H1 (cell line): ENCODE measurements at regions not wholly inside any gene's neighbourhood (a gene's known extent, or its start where the extent isn't known, plus 50 kb on each side); places are given as distances from the start of the nearest gene placed in this dataset.

ENCODE experiments used
- CTCF ChIA-PET: fragments of 300-600 bp; sonication (Branson Sonifier 250); formaldehyde crosslinking; loops from one replicate; lab custom pipeline; 2021; ENCODE audit not compliant: partially characterized antibody; lab: Charles Lee
- POLR2A ChIA-PET: fragments of 300-600 bp; sonication (Branson Sonifier 250); formaldehyde crosslinking; loops from one replicate; lab custom pipeline; 2021; ENCODE audit warnings: inconsistent platforms; ENCODE audit not compliant: partially characterized antibody; lab: Charles Lee
- DNase-seq, 2 experiments: peaks; one replicate each; pipeline versions ENCODE4 v3.0.0 to v3.0.0-alpha.2; 2010 to 2022; ENCODE audit warnings: low spot score in 2 of 2, low read depth in 1 of 2, mixed read lengths in 1 of 2
- FAIRE-seq: peaks from 2 replicates; lab custom pipeline; 2011; peaks lifted over from hg19 to GRCh38; lab: Jason Lieb, UNC
- H2AFZ ChIP-seq: 2 replicates; pipeline ENCODE4 v1.8.1; 2012; ENCODE audit warnings: low read length, inconsistent platforms
- H2AK5ac ChIP-seq: 2 replicates; pipeline ENCODE4 v1.6.1; 2013; ENCODE audit warnings: low read depth, low read length
- H2BK120ac ChIP-seq: replicated peaks from 2 replicates; pipeline ENCODE3; 2013; ENCODE audit warnings: low read depth, low read length, inconsistent platforms
- H2BK12ac ChIP-seq: 2 replicates; pipeline ENCODE4 v1.6.1; 2013; ENCODE audit warnings: low read depth, low read length
- H2BK15ac ChIP-seq: 2 replicates; pipeline ENCODE4 v1.6.1; 2013; ENCODE audit warnings: low read length
- H2BK20ac ChIP-seq: 2 replicates; pipeline ENCODE4 v1.6.1; 2013; ENCODE audit warnings: low read length
- H2BK5ac ChIP-seq: 2 replicates; pipeline ENCODE4 v1.6.1; 2013; ENCODE audit warnings: low read depth, low read length
- H3K14ac ChIP-seq: 2 replicates; pipeline ENCODE4 v1.6.1; 2013; ENCODE audit warnings: inconsistent platforms; ENCODE audit not compliant: insufficient read length
- H3K18ac ChIP-seq: 2 replicates; pipeline ENCODE4 v1.6.1; 2013; ENCODE audit warnings: low read length; ENCODE audit errors: extremely low read depth
- H3K23ac ChIP-seq: 2 replicates; pipeline ENCODE4 v1.6.1; 2013; ENCODE audit warnings: inconsistent platforms; ENCODE audit not compliant: insufficient read length
- H3K23me2 ChIP-seq: 2 replicates; pipeline ENCODE4 v1.6.1; 2013; ENCODE audit warnings: low read depth, low read length
- H3K27ac ChIP-seq: 2 replicates; pipeline ENCODE4 v1.6.1; 2011; ENCODE audit warnings: low read depth, low read length, inconsistent platforms
- H3K27me3 ChIP-seq, 4 experiments: replicated peaks in 1 of 4; 1 replicate in 1 of 4; 2 replicates in 3 of 4; pipeline versions ENCODE4 v1.6.1 to v1.8.1; 2011 to 2013; ENCODE audit warnings: low read length in 3 of 4, mild to moderate bottlenecking in 3 of 4, inconsistent platforms in 2 of 4, mixed read lengths in 2 of 4, moderate library complexity in 1 of 4; ENCODE audit not compliant: control insufficient read depth in 3 of 4, insufficient read depth in 3 of 4; ENCODE audit errors: extremely low read depth in 1 of 4
- H3K36me3 ChIP-seq, 4 experiments: 2 replicates each; pipeline versions ENCODE4 v1.6.1 to v1.8.1; 2011 to 2013; ENCODE audit warnings: mild to moderate bottlenecking in 4 of 4, low read length in 3 of 4, moderate library complexity in 2 of 4, control low read depth in 1 of 4, inconsistent platforms in 1 of 4; ENCODE audit not compliant: insufficient read depth in 4 of 4, control insufficient read depth in 2 of 4
- H3K4ac ChIP-seq: replicated peaks from 2 replicates; pipeline ENCODE3; 2013; ENCODE audit warnings: low read length, low read depth, mixed read lengths, inconsistent platforms; ENCODE audit not compliant: insufficient read length
- H3K4me1 ChIP-seq, 4 experiments: replicated peaks in 1 of 4; 1 replicate in 1 of 4; 2 replicates in 3 of 4; pipeline versions ENCODE4 v1.6.1 to v1.8.1; 2011 to 2013; ENCODE audit warnings: low read length in 3 of 4, inconsistent platforms in 2 of 4, mixed read lengths in 1 of 4; ENCODE audit not compliant: insufficient read depth in 4 of 4, control insufficient read depth in 3 of 4
- H3K4me2 ChIP-seq, 2 experiments: 2 replicates each; pipeline versions ENCODE4 v1.6.1 to v1.8.1; 2011 to 2013; ENCODE audit warnings: low read depth in 2 of 2, low read length in 2 of 2, control low read depth in 1 of 2, inconsistent platforms in 1 of 2, mild to moderate bottlenecking in 1 of 2; ENCODE audit not compliant: insufficient read depth in 1 of 2
- H3K4me3 ChIP-seq, 4 experiments: fragments of 200-600, 300-600 bp in 1 of 4; sonication (generic), shearing (Covaris generic), sonication (Bioruptor Twin) in 1 of 4; 2 replicates each; pipeline versions ENCODE4 v1.5.1 to v1.8.1; 2011 to 2016; ENCODE audit warnings: low read length in 4 of 4, low read depth in 3 of 4, control low read depth in 2 of 4, inconsistent platforms in 2 of 4, mild to moderate bottlenecking in 2 of 4, mixed read lengths in 1 of 4, moderate library complexity in 1 of 4; ENCODE audit not compliant: insufficient read depth in 2 of 4; ENCODE audit errors: extremely low read depth in 1 of 4
- H3K56ac ChIP-seq: replicated peaks from 2 replicates; pipeline ENCODE3; 2013; ENCODE audit warnings: low read depth, mild to moderate bottlenecking, mixed read lengths, low read length, inconsistent platforms; ENCODE audit not compliant: insufficient read length
- H3K79me1 ChIP-seq: 2 replicates; pipeline ENCODE4 v1.6.1; 2013; ENCODE audit warnings: low read depth, low read length, control low read depth
- H3K79me2 ChIP-seq, 2 experiments: 2 replicates each; pipeline versions ENCODE4 v1.6.1 to v1.8.1; 2012 to 2013; ENCODE audit warnings: low read length in 2 of 2, mild to moderate bottlenecking in 2 of 2, inconsistent platforms in 1 of 2; ENCODE audit not compliant: insufficient read depth in 2 of 2, control insufficient read depth in 1 of 2
- H3K9ac ChIP-seq, 4 experiments: replicated peaks in 1 of 4; 1 replicate in 1 of 4; 2 replicates in 3 of 4; pipeline versions ENCODE4 v1.6.1 to v1.8.1; 2011 to 2013; ENCODE audit warnings: low read depth in 3 of 4, low read length in 3 of 4, control low read depth in 2 of 4, mild to moderate bottlenecking in 2 of 4, moderate library complexity in 2 of 4, inconsistent platforms in 1 of 4; ENCODE audit errors: extremely low read depth in 1 of 4
- H3K9me3 ChIP-seq, 2 experiments: 2 replicates each; pipeline versions ENCODE4 v1.6.1 to v1.8.1; 2012 to 2013; ENCODE audit warnings: mild to moderate bottlenecking in 2 of 2, moderate library complexity in 2 of 2, control low read depth in 1 of 2, inconsistent platforms in 1 of 2, low read depth in 1 of 2, low read length in 1 of 2, mixed read lengths in 1 of 2; ENCODE audit not compliant: insufficient read depth in 2 of 2
- H4K20me1 ChIP-seq, 2 experiments: replicated peaks in 1 of 2; 2 replicates each; pipeline versions ENCODE3 to v1.8.1; 2011 to 2013; ENCODE audit warnings: inconsistent platforms in 2 of 2, low read length in 2 of 2, mild to moderate bottlenecking in 1 of 2; ENCODE audit not compliant: insufficient read depth in 2 of 2, control insufficient read depth in 1 of 2
- H4K5ac ChIP-seq: 2 replicates; pipeline ENCODE4 v1.6.1; 2013; ENCODE audit warnings: low read length, low read depth, mixed read lengths, inconsistent platforms; ENCODE audit not compliant: insufficient read length
- H4K8ac ChIP-seq: 2 replicates; pipeline ENCODE4 v1.8.0; 2013; ENCODE audit warnings: mild to moderate bottlenecking, moderate library complexity, low read length, inconsistent platforms; ENCODE audit not compliant: insufficient read depth; ENCODE audit errors: extremely low read depth
- H4K91ac ChIP-seq: replicated peaks from 2 replicates; pipeline ENCODE3; 2013; ENCODE audit warnings: low read length, mixed read lengths, inconsistent platforms; ENCODE audit not compliant: insufficient read length
- ASH2L ChIP-seq: fragments of 200-600, 300-600 bp; sonication (generic); IDR thresholded peaks from one replicate; pipeline ENCODE4 v1.7.1; 2017; ENCODE audit warnings: low read length
- BCL11A ChIP-seq, 2 experiments: IDR thresholded peaks; one replicate each; pipeline ENCODE4 v1.6.1; 2011; ENCODE audit warnings: low read depth in 2 of 2, low read length in 2 of 2, mild to moderate bottlenecking in 2 of 2
- CBX5 ChIP-seq: fragments of 300-800, 300-1000 bp; sonication (generic); IDR thresholded peaks from 2 replicates; pipeline ENCODE4 v1.7.1; 2016; ENCODE audit warnings: antibody characterized with exemption, low read length, low read depth
- CHD1 ChIP-seq: IDR thresholded peaks from 2 replicates; pipeline ENCODE4 v1.6.1; 2012; ENCODE audit warnings: low read depth, low read length, improper control_type of control experiment
- CREB1 ChIP-seq: IDR thresholded peaks from 2 replicates; pipeline ENCODE4 v1.6.1; 2012; ENCODE audit warnings: inconsistent platforms
- FOSL1 ChIP-seq: IDR thresholded peaks from 2 replicates; pipeline ENCODE4 v1.6.1; 2011; ENCODE audit warnings: mild to moderate bottlenecking, low read depth, low read length, moderate library complexity; ENCODE audit not compliant: insufficient read depth
- JUND ChIP-seq: IDR thresholded peaks from 2 replicates; pipeline ENCODE4 v1.6.1; 2011; ENCODE audit warnings: mild to moderate bottlenecking, improper control_type of control experiment, low read length
- KDM5A ChIP-seq: fragments of 200-600 bp; IDR thresholded peaks from 2 replicates; pipeline ENCODE4 v1.7.1; 2012; ENCODE audit warnings: mild to moderate bottlenecking, low read length, inconsistent platforms, mixed read lengths
- MAX ChIP-seq: IDR thresholded peaks from 2 replicates; pipeline ENCODE4 v1.6.1; 2012; ENCODE audit warnings: inconsistent platforms
- RXRA ChIP-seq: IDR thresholded peaks from 2 replicates; pipeline ENCODE4 v1.6.1; 2011; ENCODE audit warnings: low read depth, mild to moderate bottlenecking, low read length, moderate library complexity; ENCODE audit not compliant: insufficient read depth
- SIRT6 ChIP-seq: IDR thresholded peaks from one replicate; pipeline ENCODE4 v1.7.1; 2012; ENCODE audit warnings: low read length, inconsistent platforms
- TAF1 ChIP-seq: IDR thresholded peaks from 2 replicates; pipeline ENCODE4 v1.6.1; 2011; ENCODE audit warnings: mild to moderate bottlenecking, low read depth, low read length
- YY1 ChIP-seq: IDR thresholded peaks from 2 replicates; pipeline ENCODE4 v1.6.1; 2011; ENCODE audit warnings: low read depth, mild to moderate bottlenecking, low read length
- WGBS, 2 experiments: shearing (Covaris generic) in 1 of 2; methylation state at CpG; one replicate each; pipeline versions ENCODE4 v1.1.6 to v1.1.7; 2013 to 2015; ENCODE audit warnings: low lambda C conversion rate in 2 of 2, mixed read lengths in 2 of 2, inconsistent platforms in 1 of 2, low coverage in 1 of 2, missing lambda C conversion rate in 1 of 2; ENCODE audit not compliant: insufficient replicate concordance in 2 of 2, insufficient coverage in 1 of 2, insufficient read length in 1 of 2; ENCODE audit errors: extremely low coverage in 1 of 2, missing lambda C conversion rate in 1 of 2; 5-methylcytosine and 5-hydroxymethylcytosine counted together

- H3K4me3 ChIP-seq, result no peak overlapping the region
- H4K5ac ChIP-seq, result no peak overlapping the region
- H3K27ac ChIP-seq, result no peak overlapping the region
- no peak overlapping the region for H3K56ac ChIP-seq
- TF ChIP-seq ASH2L, result no peak
- no peak for TF ChIP-seq YY1
- TF ChIP-seq JUND, result no peak
- TF ChIP-seq BCL11A (IDR thresholded peaks at IDR 0.05; ENCODE audit: low read depth in 2 of 2, low read length in 2 of 2), result no peak
- TF ChIP-seq FOSL1, result no peak
- no peak for TF ChIP-seq RXRA
- no peak for TF ChIP-seq MAX
- no peak for TF ChIP-seq KDM5A
- no peak for TF ChIP-seq CREB1
- no peak for TF ChIP-seq TAF1
- TF ChIP-seq CHD1, result no peak
- no peak for TF ChIP-seq SIRT6
- TF ChIP-seq CBX5, result no peak
- no peaks in the 10 kb centered on the region; a peak in 1 of 7 replicates for H3K27me3 ChIP-seq
- H4K20me1 ChIP-seq, result no peaks in the 10 kb centered on the region
- H3K9me3 ChIP-seq, result peaks cover 0 to 2% of the 10 kb centered on the region in 2 experiments; a peak in 1 of 4 replicates
- DNase-seq, result no peak
- H3K23me2 ChIP-seq, result peaks cover 2% of the 10 kb centered on the region; the same call in 1 of the 2 replicates
- POLR2A ChIA-PET, result no interaction called here
- H3K4ac ChIP-seq, result no peak overlapping the region
- no peak for FAIRE-seq
- no peak overlapping the region for H3K14ac ChIP-seq
- no peak overlapping the region for H2BK120ac ChIP-seq
- no peak overlapping the region for H3K9ac ChIP-seq
- H3K23ac ChIP-seq, result no peak overlapping the region
- peaks cover 0 to 4% (median 0%) of the 10 kb centered on the region in 4 experiments; a peak in 2 of 7 replicates for H3K4me1 ChIP-seq
- CTCF ChIA-PET, result interaction anchor here (1.1 kb wide), 1 partner anchor 147 kb away, joined by 4 read pairs; no protein-coding TSS in a partner anchor
- H2BK5ac ChIP-seq, result no peak overlapping the region
- H3K36me3 ChIP-seq, result no peaks in the 10 kb centered on the region; a peak in 1 of 8 replicates
- no peak overlapping the region for H2BK12ac ChIP-seq
- H4K8ac ChIP-seq, result no peak overlapping the region
- H2BK20ac ChIP-seq, result no peak overlapping the region
- H3K79me2 ChIP-seq, result no peaks in the 10 kb centered on the region
- no peak overlapping the region for H3K18ac ChIP-seq
- no peaks in the 10 kb centered on the region for H3K79me1 ChIP-seq
- no peak overlapping the region for H3K4me2 ChIP-seq
- H2AFZ ChIP-seq, result no peak overlapping the region
- WGBS, 2 experiments, result 82% methylated on average over 1 of the region's 1 CpG; no CpG with 5 or more reads in 1 of the 2 experiments
- no peak overlapping the region for H2AK5ac ChIP-seq
- no peak overlapping the region for H2BK15ac ChIP-seq
- H4K91ac ChIP-seq, result no peak overlapping the region
Observed at GRCh38 chr3:139127101-139127500, 82.4 kb upstream of the PRR23C start.
